ENCODE measurements at regions not wholly inside any gene's neighbourhood (a gene's known extent, or its start where the extent isn't known, plus 50 kb on each side); places are given as distances from the start of the nearest gene placed in this dataset.

- DNase-seq = no peak
Measured at GRCh38 chr3:178456621-178457285, 79.5 kb upstream of the KCNMB2 start.

- no peak for DNase-seq
Measured at GRCh38 chr3:178457511-178457910, 78.7 kb upstream of the KCNMB2 start.

GRCh38 chr3:178458313-178459037 is 77.8 kb upstream of the KCNMB2 start:
- no peak for DNase-seq

DNA sequence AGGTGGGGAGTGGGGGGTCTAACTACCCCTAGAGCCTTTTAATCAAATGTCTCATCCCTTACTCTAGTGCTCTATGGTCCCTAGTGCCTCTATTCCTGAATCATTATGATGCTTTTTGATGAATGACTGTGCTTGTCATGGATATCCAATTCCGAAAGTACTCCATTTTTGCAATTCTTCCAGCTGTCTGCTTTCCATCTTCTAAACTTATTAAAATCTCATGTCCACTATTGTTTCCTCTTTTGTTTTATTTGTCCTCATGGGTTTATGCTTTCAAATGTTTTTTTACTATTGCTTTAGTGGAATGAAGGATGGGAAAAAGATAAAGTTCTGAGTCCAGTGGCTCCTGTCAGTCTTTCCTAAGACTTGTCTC is 77.2 kb upstream of the KCNMB2 start:
- no peak for DNase-seq

- no peak for DNase-seq
Measured at GRCh38 chr3:178465260-178466180, 70.7 kb upstream of the KCNMB2 start.

GRCh38 chr3:178472941-178473340 is 63.3 kb upstream of the KCNMB2 start:
- no peak for DNase-seq

DNA sequence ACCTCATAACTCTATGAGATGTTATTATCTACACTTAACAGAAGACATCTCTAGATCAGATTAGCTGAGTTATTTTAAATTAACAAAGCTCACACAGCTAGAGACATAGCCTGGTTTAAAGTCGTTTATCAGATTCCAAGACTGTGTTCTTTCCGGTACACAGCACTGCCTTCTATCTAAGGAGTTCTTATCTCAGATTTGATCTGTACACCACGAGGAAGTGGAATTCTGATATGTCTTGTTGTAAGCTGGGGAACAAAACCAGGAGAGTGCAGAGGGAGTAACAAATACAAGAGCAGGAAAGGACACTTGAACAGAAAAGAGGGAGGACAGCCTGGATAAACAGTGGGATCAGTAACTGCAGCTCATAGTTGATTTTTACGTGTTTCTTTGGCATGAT is 61.7 kb upstream of the KCNMB2 start:
- DNase-seq = no peak

GRCh38 chr3:178475062-178475461 is 61.2 kb upstream of the KCNMB2 start:
- no peak for DNase-seq

DNA sequence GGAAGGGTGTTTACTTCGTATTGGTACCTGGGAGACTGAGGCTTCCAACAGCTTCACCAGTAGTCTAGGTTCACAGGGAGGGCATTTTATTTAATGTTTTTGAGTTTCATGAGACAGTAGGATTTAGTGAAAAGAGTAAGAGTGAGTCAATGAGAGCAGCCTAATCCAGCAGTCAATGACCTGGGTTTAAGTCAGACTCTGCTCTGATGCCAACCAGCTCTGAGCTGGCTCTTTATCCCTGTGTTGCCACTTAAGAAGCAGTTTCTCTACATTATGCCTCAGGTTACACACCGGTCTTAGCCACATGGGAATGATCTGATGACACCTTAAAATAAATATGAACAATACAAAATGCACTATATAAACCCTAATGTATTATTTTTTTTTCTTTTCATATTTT is 59.4 kb upstream of the KCNMB2 start:
- no peak for DNase-seq

- DNase-seq = no peak
Measured at GRCh38 chr3:178479446-178479845, 56.8 kb upstream of the KCNMB2 start.

GRCh38 chr3:178479860-178480259 is 56.4 kb upstream of the KCNMB2 start:
- DNase-seq = no peak

DNA sequence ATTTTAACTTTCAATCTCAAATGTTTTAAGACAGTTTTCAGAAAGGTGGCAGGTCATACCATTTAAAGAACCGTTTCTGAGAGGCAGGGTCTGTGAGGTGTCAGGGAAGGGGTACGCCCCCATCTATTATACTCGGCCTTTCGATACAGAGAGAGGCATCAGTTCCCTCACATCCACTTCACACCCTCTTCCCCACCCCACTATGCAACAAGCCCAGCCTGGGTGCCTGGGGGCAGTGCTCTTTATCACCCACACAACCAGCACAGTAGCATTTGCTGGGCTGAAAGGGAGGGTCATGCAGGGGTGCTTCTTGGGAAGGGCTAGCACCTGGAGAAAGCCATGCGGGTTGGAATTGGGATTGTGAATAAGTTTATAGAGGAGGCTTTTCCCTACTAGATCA is 56.0 kb upstream of the KCNMB2 start:
- no peak for DNase-seq

DNA sequence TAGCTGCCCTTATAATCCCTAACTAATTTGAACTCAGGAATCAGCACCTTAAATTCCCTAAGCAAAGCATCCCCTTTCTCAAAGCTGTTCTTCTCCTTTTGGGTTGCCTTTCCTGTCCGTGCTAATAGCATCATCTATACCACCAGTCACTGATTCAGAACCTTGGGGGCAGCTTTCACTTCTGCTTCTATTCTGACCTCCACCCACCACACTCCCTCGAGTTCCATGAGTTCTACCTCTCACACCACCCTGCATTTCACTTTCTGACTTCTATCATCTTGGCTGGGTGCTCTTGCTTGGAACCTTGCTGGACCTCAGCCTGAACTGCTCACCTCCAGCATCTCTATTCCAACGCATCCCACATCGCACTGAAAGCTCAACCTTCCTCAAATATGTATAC is 55.4 kb upstream of the KCNMB2 start:
- DNase-seq = no peak

DNA sequence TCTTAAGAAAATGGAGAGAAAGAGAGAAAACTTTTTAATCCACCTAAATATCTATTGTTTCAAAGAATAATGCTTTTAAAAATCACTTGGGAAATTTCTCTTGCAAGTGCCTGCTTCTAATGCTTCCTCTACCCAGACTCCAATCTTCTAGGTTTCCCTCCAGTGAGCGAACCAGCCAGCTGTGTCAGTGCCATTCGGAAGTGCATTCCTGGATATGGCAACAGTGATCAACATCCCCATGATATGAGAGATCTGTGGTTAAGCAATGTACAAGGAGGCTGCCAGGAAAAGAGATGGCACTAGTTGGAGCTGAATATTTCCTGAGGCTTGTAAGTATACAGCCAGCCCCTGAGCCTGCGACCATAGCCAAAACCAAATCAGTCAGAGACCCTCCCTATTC is 53.3 kb upstream of the KCNMB2 start:
- DNase-seq = no peak

DNA sequence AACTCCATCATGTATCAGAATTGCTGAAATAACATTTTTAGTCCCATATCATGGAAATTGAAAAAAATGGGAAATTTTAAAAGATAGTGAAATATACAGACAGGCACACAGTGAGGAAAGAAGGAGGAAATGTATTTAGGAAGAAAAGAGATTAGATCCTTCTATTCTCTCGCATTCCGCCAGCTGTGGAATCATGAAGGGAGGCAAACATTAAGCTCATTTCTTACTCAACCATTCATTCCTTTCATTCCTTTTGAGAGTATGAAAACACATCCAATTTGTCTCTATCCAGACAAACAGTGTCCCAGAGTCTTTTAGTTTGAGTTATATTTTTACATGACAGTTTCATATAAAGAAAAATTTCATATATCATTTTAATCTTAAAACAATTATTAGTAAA is 52.5 kb upstream of the KCNMB2 start:
- DNase-seq = no peak

- DNase-seq = no peak
Measured at GRCh38 chr3:178485756-178486155, 50.5 kb upstream of the KCNMB2 start.

All from NCI-H82 (cell line).